Embryonic facial prominence (tissue), 1 donor: ENCODE measurements at regions not wholly inside any gene's neighbourhood (a gene's known extent, or its start where the extent isn't known, plus 50 kb on each side); places are given as distances from the start of the nearest gene placed in this dataset.

Experiments
- DNase-seq: peaks from one replicate; pipeline ENCODE4 v3.0.0-alpha.2; 2016; ENCODE audit errors: extremely low spot score

DNA sequence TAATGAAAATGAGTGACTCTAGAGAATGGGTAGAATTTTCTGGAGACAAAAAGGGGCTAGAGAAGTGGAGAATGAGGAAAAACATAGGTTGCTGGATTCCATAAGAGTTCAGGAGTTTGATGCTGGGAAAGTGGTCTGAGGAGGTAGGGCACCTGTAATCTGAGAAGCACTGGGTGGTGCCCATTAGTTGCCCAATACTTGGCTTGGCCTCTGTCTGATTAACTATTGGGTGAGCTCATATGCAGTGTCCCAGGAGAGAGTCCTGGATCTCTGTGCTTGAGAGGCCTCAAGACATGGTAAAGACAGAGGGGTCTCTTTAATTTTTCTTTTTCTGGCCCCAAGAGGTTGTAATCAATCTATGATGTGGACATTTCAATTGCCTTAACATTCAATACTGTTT is 390.1 kb downstream of the TDRD3 start:
- DNase-seq, result no peak

DNA sequence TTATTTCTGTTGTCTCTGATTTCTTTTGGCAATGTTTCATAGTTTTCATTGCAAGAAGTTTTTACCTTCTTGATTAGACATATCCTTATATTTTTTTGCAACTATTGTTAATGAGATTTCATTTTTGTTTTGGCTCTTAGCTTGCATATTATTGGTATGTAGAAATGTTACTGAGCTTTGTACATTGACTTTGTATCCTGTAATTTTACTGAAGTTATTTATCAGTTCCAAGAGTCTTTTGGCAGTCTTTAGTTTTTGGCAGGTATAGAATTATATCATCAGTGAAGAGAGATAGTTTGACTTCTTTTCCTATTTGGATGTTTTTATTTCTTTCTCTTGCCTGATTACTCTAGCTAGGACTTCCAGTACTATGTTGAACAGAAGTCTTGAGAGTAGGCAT is 375.7 kb downstream of the TDRD3 start:
- no peak for DNase-seq

DNA sequence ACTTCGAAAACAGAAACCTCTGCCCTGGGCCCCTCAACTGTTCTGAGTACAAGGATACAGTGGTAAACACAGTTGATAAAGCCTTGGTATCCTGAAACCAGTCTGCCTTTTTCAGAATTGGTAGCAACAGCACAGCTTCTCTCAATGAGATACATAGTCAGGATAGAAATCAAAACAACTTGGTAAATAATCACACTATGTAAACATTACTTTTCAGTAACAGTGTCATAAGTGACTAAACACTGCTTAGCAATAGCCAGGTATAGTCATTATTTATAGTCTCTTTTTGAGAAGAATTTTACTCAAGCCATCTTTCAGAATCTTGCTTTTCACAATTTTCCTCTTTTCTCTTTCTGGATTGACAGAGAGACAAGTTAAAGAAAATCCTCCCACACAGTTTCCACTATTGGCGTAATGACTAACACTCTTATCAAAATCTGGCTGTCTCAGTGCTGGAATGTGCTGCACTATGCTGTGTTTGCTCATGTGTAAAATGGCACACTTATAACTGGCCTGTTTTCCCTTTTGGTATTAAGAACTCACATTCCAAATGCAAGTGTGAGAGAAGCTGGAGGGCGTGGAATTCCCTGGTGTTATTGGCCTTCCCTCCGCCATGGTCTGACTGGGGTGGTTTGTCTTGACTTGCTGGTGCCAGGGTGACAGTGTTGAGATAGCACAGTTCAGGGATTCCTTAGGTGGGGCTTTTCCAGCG is 368.8 kb downstream of the TDRD3 start:
- DNase-seq, result no peak

DNA sequence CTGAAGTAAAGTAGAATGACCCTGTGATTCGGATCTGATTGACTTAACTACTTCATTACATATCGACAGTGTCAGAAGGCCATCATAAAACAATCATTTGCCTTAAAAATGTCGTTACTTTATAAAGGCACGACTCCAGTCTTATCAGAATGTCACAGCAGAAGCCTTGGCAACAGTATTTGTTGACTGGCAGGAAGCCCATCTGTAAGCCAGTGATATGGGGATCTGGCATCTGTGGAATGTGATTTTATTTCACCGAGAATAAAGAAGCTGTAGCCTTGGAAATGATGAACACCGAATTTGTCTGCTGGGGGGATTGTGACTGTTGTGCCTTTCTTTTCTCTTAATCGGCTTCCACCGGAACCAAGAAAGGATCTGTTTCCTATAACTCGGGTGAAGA is 362.5 kb downstream of the TDRD3 start:
- DNase-seq, result no peak

DNA sequence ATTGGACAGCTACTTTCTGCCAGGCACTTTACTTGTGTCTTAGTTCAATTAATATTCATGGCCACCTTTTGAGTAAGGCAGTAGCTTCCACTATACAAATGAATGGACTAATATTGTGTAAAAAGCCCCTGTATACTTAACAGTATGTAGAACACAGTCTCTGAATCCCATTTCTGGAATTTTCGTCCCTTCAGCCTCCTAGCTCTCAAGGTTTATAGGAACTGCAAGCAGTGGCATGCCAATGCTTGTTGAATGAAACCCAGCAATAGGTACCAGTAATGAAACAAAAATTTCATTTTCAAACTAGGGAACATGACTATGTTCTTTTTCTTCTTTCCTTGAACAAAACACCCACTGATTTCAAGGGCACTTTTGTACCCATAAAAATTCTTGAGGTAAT is 361.6 kb downstream of the TDRD3 start:
- no peak for DNase-seq

DNA sequence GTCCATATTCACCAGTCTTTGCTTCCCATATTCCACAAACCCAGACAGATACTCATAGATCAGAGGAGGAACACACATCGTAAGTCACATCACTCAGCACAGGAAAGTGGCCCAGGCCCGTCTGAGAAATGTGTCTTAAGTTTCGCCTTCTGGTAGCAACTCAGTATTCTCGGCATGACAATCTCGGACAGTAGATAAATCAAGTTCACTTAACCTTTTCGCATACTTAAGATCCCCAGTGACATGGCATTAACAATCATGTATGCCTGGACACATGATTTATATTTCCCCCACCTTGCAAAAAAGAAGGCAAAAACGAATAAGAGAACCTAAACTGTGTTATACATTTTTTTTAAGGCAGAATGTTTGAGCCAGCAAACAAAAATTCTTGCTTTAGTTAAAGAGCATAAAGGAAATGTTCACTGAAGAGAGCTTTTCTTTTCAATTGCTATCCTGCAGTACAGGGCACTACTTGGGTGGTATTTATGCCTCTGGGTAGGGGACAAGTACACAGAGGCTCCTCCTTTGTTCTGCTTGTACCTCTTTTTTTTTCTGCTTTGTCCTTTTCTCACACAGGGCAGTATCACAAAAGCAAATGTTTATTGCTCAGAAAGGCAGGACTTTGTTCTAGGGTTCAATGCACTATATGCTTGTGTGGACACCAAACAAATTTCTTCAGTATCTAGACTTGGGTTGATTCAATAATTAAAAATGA is 360.6 kb downstream of the TDRD3 start:
- no peak for DNase-seq

DNA sequence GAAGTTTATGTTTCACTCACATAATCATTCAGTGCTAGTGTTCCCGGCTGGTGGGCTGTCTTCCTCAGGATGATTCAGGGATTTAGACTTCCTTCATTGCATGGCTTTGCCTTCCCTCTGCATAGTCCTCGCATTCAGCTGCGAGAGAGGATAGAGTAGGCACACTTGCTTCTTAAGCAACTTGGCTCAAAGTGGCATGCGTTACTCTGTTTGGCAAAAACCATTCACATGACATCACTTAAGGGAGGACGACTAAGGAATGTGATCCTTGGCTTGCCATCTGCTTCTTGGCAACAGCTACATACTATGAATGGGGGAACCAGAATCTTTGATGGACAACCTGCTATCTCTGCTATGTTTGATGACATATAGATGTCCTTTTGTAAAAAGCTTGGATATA is 359.3 kb downstream of the TDRD3 start:
- DNase-seq, result no peak

DNA sequence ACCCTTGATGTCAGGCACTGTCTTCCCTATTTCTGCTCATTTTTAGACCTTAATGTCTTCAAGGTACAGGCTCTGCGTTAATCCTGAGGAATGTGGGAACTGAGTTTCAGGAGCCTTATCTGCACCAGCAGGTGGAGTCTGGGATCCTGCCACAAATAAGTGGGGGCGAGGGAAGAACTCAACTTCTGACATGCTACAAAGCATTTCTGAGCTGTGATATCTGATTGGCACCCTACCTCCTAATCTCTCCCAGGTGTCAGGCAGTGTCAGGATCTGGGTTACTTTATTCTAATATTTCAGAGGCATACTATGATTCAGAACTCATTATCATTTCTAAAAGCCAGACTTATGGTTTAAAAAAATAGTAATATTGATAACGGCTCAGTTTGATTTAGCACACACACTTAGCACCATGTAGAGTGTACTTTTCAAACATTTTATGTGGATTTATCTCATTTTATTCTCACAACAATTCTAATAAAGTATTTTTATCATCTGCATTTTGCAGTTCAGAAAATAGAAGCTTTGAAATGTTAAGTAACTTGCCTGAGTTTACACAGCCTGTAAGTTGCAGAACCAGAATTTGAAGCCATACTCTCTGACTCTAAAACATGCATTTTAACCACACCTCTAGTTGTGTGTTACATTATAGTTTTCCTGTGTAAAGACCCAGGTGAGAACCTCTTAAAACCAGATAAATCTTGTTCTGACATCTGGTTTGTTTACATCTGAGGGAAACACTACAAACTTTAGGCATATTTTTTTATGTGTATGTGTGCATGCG is 358.6 kb downstream of the TDRD3 start:
- no peak for DNase-seq

DNA sequence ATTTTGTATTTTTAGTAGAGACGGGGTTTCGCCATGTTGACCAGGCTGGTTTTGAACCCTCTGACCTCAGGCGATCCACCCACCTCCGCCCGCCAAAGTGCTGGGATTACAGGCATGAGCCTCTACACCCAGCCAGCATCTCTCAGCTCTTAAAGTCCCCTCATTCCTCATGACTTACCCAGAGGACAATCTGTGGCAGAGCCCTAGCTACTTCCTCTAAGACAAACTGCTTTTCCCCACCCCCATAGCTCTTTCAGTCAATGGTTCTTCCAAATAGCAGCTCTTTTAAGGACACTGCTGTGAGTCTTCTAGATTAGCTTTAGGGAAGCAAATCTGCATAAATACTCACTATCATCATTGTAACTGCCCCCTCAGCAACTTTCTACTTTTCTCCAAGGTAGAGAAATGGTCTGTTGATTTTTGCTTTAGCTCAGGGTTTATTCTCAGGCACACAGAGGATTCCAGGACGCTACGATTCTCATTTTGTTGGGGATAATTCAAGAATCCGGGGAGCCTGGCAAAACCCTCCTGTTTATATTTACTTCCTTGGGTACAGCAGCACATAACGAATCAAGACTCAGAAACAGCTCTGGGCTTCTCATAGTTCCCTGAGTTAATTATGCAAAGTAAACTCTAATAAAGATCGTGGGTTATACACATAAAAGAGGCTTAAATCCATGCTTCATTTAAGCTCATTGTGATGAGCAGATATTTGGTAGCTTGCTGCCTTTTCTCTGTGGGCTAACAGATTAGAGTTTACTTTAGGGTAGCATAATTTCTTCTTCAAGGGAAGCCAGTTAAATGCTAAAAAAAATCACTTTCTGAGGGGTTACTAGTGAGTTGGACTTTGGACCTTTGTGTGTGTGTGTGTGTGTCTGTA is 357.4 kb downstream of the TDRD3 start:
- no peak for DNase-seq

DNA sequence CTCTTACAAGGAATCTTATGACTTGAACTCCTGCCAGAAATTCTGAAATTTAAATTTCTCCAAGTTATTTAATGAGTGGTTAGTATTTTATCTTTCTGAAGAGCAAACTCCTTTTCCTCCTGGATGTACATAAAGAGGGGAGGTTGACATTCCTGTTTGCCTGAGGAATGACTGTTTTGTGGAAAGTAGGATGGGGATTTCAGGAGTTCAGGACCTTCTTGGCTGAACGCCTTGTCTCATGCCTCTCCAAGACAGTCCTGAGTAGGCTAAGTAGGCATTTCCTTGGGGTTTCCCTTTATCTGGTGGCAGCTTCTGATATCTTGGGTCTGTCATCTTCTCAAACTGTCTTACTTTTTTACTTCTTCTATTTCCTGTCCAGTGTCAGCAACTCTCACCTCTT is 356.6 kb downstream of the TDRD3 start:
- no peak for DNase-seq

DNA sequence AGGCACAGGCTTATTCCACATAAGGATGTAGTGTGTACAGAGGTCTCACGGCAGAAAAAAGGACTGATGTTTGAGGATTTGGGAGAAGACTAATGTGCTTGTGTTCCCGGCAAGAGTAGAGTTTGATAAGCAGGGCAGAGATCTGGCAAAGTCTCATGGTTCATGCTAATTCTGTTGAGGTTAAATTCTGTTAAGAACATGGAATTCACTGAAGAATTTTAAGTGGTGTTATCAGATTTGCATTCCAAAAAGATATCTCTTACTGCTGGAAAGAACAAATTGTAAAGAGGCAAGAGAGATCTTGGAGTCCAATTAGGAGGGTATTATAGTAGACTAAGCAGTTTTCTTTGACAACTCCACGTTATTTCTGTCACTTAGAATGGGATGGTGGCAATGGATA is 348.3 kb downstream of the TDRD3 start:
- DNase-seq, result no peak

DNA sequence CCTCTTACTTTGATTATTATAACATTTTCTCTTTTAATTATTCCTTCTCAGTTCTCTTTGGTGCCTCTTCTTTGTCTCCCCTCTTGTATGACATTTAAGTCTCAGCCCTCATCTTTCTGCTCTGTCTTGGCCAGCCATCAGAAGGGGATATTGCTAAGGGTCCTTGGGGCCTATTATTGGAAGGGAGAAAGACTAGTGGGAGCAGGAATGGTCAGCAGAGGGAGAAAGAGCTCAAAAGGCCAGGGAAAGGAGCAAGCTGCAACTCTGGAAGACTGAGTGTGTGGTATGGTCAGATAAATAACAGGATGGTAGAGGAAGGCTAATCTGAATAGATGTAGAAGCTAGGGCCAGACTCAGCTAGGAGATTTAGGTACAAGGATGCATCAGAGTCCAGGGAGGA is 336.9 kb downstream of the TDRD3 start:
- no peak for DNase-seq

DNA sequence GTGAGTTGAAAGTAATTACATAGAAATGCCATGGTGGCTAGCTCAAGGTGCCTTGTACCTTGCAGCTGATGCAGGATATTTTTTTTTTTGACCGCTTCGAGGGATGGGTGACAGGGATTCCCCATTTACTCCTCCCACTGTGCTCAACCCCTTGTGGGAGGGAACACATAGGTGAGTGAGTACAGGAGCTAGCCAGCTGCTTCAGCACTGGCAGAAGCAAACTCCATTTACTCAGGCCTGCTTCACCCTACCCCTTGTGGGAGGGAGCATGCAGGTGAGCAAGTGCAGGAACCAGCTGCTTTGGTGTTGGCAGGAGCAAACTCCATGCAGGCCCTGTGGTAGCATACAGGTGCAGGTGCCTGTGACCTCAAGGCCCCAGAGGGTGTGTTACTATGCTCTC is 330.1 kb downstream of the TDRD3 start:
- DNase-seq, result no peak

DNA sequence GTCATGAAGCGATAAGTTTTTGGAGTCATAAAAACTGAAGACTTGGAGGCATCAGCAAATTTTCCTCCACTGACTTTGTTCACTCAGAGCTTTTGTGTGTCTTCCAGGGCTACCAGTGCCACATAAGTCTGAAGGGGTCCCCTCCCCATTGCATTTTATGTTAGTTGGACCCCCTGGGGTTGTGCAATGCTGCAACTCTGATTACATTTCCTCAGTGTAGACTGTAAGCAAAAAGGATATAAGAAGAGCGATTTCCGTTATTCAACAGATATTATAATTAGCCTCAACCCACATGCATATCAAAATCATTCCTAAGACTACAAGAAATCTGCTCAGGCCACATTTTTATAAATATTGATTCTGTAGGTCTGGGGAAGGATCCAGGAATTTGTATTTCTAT is 324.0 kb downstream of the TDRD3 start:
- DNase-seq, result no peak

DNA sequence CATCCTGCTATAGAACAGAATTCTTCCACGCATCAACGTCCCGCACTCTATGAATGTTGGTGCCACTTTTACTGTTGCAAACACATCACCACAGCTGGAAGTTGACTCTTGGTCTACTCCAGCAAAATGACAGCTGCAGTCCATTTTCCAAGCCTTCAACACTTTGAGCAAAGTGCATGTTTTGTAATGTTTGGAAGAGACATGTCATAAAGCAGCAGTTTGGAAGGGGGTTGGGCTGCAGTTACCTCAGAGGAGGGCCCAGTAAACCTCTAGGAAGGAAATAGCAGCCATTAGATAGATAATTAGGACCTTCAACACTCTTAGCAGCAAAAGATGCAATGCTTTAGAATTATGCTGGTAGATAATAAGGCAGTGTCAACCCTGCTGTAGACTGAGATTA is 323.6 kb downstream of the TDRD3 start:
- no peak for DNase-seq

DNA sequence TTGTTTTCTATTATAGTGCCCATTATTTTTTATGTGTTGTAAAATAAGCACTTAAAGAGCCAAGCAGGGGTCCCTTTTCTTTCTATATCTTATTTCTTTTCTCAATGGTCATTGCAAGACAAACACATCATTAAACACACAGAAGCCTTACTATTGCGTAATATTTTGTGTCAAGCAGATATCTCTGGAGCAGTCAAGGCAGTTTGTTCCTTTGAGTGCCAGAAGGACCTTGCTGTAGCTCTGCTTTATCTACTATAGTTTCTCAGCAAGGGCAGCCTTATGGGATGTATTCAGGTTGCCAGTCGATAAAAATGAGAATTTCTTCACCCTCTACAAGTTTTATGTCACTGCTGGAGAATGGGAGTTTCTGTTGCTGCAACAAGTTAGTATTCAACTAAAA is 319.3 kb downstream of the TDRD3 start:
- no peak for DNase-seq

DNA sequence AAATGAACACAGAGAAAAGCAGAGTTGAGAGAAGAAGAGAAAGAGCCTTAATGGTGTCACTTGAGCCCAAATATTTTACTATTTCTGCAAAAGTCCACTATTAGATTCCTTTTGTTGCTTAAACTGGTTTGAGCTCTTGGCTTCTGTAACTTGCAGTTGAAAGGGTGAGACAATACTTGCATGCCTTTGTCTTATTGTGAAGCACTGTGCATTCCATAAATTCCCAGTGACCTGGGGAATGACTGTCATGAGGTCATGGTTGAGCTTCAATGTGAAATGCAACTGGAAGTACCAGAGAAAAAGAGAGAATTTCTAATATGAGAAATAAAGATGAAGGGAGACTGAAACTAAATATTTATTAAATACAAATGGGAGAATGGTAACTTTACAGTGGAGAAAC is 310.9 kb downstream of the TDRD3 start:
- no peak for DNase-seq

DNA sequence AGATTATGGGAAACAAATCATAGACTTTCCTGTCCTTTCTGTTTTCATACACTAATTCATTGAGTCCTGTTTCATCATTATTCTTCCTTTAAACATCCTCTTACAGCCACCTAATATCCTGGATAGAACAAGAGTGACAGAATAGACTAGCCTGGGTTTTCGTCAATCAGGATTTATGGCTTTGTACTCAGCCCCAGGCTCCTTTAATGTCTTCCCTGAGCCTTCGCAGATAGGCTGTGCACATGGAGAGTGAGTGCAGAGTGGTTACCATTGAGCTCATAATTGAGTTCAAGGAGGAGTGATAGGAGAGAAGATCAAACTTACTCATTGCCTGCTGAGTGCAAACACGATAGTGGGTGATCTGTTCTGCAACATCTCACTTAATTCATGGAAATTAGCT is 304.9 kb downstream of the TDRD3 start:
- DNase-seq, result no peak

DNA sequence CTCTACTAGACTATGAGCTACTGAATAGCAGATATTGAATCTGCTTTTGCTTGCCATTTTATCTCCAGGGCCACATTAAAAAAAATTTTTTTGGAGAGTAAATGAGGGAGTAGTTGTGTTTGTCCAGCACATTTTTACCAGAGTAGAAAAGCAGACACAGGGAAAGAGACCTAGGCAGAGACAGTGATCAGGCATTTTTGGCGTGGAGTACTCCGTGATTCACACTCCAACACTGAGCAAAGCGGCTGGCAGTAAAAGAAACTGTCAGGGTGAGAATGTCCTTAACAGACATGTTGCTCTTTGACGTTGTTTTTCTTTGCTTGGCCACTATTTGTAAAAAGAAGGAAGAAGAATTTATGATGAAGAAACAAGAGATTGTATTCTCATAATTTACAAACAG is 304.0 kb downstream of the TDRD3 start:
- DNase-seq, result no peak

DNA sequence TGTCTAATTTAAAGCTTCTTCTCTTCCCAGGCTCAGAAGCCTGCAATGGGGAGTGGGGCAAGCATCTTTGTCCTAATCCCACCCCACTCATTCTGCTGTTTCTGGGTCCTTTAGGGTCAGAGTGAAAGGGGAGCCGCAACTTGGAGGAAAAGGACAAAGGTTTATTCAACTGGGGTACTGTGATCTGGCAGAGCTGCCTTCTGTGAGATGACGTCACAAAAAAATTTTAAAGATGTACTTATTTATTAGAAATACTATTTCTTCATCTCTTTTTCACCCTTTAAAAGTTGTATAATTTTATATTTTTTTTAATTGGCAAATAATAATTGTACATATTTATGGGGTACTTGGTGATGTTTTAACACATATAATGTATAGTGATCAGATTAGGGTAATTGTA is 302.6 kb downstream of the TDRD3 start:
- DNase-seq, result no peak

DNA sequence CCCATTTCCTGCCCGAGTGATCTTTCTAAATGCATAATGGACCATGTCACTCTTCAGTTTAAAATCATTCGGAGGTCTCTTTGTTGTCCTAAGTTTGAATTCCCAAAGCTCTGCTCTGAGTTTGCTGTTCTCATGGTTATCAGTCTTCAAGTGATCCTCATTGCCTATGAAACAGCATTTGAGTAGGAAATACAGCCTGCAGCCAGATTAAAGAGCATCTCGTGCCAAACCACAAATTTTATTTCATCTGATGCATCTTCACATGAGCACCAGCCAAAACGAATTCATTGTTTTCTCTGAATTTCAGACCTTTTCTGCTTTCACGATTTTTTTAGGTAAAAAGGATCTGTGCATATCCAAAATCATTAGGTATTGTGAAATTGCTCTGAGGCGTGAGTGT is 299.6 kb downstream of the TDRD3 start:
- DNase-seq, result no peak

DNA sequence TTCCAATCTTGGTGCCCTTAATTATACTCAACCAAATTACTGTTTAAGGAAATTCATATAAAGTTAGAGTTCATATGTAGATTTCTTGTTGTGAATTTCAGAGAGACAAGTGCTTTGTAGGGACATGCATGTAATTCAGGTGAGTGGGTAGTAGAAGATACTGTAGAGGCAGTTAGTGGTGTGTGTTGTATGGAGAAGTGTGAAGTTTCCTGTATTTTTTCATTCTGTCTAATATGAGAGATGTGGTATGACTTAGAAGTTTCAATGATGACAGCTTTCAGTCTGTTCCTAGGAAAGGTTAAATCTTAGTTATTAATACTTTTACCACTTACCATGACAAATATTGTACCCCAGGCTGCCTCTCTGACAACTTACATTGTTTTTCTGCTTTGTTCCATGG is 294.2 kb downstream of the TDRD3 start:
- DNase-seq, result no peak
